HG02642 (cell line): ENCODE measurements at regions not wholly inside any gene's neighbourhood (a gene's known extent, or its start where the extent isn't known, plus 50 kb on each side); places are given as distances from the start of the nearest gene placed in this dataset.

ENCODE experiments used
- ATAC-seq: cut with Tn5 transposase; IDR thresholded peaks from one replicate; pipeline ENCODE4 v1.9.1; 2021; ENCODE audit warnings: mild to moderate bottlenecking; ENCODE audit not compliant: unreplicated experiment, poor library complexity

DNA sequence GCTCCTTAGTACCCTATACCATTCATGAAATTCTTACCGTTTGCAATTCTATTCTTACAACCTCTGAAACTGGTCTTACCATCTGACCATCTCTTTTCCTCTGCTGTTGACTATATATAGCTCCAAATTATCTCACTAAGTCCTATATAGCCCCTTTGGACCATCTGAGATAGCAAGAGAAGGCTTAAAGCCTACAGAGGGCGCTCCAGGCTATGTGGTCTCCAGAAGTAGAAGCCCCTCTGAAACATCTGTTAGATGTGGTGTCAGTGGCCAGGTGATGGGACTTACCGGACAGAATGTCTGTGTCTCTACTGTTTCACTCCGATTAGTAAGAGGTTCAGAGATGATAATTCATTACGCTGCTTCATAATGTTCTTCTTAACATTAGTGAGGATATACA is 140.7 kb upstream of the BMP2 start:
- ATAC-seq: no peak

DNA sequence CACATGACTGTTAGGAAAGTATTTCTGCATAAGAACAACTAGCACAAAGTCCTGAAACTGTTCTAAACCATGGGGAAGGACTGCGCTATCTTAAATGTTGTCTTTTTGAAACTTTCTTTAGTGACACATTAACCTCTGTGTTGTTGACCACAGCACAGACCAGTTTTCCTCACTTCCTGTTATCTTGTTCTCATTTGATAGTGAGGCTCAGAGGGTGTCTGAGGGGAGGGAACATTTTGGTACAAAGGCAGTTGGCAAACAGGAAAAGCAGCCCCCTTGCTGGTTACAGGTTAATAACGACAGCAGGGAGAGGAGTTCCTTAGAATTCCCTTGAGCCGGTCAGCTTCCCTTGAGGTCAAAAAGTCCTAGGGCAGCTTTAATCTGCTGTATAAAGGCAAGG is 143.5 kb upstream of the BMP2 start:
- peak; percentile 99 for ATAC-seq

DNA sequence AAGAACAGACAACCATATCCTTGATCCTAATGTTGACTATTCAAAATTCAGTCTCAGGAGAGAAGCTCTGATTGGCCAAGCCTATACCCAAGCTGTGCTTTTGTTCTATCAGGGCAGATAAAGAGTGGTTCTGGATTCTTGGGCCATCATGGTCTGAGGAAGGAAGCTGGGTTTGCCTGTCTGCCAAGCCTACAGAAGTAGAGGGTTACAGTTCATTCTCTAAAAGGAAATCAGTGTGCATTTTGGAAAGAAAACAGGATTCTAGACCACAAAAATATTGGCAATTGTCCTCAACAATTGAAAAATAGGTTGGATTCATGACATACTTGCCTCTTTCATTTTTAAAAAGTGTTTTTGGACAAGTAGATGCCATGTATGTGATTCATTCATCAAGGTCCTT is 145.4 kb upstream of the BMP2 start:
- ATAC-seq: no peak

DNA sequence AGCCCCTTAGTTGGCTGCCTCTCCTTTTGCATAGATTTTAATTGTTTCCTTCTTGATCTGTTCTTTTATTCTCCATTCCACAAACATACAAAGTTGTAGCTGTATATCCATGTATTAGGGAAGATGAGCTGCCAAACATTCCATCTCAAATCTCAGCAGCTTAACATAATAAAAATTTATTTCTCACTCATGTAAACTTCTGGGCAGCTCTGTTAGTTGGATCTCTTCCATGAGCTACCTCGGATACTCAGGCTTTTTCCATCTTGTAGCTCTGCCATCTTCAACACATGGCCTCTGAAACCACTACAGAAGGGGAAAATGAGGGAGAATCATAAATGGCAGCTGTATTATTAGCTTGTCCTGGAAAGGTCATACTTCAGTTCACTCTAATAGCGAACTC is 149.4 kb upstream of the BMP2 start:
- ATAC-seq: no peak

DNA sequence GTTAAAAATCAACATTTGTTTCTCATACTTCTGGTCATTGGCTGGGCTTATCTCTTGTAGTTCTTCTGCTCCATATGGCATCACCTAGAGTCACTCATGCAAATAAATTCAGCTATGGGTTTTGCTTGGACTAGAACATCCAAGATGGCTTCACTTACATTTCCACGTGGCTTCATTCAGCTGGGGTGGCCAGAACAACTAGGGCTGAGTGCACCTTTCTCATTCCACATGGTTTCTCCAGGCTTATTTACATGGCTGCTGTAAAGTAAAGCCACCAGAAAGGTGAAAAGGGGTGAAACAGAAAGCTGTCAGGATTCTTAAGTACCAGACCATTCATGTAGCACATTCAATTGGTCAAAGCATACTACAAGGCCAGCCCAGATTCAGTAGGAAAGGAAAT is 151.1 kb upstream of the BMP2 start:
- ATAC-seq: no peak

DNA sequence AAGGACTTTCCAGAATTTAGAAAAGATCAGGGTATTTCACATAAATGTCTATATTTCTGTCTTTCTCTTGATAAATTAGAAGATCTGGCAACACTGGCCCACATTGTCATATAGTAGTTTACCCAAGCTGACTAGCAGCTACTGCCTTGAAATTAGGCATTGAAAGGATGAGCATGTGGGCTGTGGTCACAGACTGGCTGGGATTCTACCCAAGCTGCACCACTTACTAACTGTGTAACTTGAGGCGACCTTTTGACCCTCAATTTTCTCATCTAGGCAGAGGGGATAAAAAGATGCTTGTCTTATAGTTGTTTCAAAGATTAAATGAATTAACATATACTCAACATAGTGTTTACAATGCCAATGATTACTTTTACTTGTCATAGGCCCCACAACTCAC is 152.7 kb upstream of the BMP2 start:
- no peak for ATAC-seq

DNA sequence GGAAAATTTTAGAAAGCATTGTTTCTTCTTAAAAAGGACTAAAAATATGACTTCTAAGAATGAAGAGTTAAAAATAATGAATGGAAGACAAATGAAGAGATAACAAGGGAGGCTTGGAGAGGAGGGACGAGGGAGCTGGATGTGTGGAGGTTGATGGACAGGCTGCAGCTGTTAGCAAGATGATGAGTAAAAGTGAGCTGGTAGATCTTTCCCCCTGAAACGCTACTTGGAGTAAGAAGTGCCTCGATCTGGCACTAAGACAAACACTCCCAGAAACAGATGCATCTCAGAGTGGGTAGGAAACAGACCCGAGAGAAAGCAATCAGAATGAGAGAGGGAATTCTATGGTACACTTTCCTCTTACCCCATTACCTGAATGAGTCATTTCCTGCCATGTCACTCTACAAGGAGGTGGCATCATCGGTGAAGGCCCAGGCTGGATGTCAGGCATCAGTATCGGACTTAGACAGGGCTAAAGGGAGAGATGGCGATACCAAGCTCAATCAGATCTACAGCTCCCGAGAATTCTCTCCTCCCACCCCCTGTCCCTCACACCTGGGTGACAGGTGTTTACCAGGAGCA is 154.1 kb upstream of the BMP2 start:
- ATAC-seq: peak; percentile 68

DNA sequence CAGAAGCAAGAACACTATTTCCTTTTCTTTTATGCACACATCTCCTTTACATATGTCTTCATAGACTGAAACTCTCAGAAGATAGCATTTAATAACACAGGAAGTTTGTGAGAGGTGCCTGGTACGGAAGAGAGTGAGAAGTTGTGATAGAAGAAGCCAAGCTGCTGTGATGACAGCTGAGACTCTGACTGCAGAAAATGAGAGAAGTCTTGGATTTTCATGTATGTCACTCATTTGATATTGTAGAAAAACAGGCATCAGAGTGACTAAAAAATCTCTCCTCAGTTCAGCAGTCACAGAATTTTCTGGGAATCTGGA is 154.9 kb upstream of the BMP2 start:
- ATAC-seq: no peak

DNA sequence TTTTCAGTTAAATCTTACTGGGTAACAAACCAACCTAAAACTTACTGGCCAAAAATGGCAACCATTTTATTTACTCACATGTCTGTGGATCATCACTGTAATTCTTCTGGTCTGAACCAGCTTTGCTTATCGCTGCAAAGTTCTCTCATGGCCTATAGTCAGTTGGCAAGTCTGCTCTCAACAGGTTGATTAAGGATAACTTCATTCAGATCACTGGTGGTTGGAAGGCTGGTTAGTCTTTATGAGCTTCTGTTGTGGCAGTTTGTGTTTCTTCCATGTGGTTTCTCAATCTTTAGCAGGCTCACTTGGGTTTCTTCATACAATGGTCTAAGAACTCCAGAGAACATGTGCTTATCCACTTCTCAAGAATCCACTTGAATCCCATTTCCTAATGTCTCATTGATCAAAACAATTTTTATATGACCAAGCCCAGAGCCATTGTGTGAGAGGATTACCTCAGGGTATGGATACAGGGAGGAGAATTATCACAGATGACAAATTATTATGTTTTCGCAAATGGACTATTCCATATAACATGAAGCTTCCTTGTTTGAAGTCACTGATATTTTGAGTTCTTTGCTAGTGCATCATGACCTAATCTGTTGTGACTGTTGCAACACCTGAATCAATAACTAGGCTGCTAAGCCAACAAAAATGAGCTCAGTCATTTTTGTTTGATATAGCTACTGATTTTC is 155.4 kb upstream of the BMP2 start:
- no peak for ATAC-seq

DNA sequence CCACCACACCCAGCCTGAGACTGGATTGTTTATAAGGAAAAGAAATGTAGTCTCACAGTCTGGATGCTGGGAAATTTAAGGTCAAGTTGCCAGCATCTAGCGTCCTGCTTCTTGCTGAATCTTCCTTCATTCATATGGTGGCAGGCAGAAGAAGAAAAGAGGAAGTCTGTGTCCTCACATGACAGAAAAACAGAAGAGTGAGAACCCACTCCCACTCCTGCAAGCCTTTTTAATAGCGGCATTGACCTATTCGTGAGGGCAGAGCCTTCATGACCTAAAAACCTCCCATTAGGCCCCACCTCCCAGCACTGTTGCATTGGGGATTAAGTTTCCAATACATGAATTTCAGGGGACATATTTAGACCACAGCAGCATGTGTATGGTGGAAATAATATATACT is 160.8 kb upstream of the BMP2 start:
- no peak for ATAC-seq

DNA sequence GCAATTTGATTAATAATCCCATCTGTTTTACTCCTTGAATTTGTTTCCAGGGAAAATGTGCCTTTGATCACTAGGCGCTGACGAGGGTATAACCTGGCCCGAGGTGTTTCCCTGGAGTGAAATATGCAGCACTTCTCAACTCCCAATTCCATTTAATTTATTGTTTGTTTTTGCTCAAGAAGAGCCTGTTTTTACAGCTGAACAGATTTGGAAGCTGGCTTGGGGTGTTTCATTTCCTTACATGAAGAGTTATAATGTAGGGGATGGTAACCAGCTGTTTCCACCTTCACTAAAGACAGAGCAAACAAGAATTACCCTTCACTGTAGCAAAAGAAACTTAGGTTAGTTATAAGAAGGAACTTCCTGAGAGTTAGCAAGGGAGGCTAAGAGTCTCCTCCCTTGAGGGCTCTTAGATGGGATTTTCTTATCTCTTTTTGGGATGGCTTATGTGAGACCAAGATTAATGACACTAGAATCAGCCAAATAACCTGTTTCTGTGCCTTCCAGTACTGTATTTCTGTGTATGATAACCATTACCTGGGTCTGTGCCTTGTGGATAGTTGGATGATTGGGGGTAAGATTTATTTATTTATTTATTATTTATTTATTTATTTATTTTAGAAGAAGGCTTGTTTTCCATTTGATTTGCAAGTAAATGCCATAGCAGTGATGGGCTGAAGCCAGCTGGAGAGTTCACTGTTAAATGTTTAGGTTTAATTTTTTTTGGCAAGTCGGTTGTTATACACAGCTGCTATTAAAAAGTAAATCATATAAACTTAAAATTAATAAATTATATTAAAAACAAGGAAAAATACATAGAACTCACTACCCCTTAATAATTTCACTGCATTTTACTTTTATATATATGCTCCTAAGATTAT is 162.2 kb upstream of the BMP2 start:
- ATAC-seq: no peak

DNA sequence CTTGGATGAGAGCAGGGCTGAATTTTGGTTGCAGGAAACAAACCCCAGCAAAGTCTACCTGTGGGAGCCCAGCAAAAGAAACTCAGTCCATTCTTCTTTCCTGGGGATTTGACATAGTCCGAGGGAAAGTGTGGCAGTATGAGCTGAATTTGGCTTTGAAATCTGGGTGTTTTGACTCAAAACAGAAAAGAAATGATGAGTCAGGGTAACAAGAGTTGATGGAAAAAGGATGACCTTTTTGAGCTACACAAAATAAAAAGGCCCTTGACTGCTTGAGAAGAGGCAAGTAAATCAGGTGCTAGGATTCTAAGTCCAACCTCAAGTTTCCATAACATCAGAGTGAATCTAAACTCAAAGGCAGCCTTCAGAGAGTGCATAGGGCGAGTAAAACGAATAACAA is 163.3 kb upstream of the BMP2 start:
- no peak for ATAC-seq

DNA sequence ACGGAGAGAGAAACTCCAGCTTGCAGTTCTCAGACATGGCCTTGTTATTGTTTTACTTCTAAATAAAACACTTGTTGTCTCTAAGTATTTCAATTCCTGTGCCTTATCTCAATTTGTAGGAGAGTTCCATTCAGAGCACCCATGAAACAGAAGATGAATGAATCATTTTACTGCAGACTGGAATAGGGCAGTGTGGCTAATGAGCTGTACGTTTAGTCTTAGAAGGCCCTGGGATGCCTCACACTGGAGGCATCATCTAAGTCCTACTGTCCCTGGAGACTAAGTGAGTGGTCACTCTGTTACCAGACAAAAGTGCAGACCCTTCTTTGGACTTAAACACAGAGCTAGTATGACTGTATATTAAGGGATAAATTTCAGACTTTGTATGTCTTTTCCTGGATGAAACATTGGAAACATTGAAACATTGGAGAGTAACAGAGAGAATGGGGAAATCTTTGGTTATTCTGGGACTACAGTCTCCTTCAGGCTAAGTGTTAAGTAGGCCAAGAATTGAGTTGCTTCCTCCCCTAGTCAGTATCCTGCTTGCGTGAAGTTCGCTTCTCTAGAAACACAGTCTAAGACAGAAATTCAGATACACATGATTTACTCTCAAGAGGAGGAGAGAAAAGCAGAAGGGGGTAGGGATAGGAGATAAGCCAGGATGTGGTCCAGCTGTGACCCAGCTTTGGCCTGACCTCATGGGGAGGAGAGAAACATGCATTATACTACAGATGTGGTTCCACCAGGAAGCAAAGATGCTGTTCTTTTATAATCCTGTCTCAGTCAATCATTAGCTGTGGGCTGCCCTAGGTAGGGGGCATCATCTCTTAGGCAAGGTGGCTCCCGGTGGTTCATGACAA is 167.4 kb upstream of the BMP2 start:
- ATAC-seq: no peak

DNA sequence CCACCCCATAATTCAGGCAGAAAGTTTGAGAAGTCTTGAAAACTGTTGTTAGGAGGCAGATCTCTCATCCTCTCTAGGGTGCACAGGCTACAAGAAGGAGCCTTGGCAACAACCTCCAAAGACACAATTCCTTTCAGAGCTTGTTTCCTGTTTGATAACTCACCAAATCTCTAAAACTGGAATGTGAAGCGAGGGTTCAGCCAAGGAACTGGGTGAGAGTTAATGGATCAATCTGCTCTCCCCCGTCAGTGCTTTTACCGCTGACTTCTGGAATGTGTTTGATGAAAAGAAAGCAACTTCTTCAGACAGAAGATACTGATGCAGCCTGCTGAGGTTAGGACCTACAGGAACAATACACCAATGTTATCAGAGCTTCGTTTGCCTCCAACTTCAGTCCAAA is 171.8 kb upstream of the BMP2 start:
- no peak for ATAC-seq

DNA sequence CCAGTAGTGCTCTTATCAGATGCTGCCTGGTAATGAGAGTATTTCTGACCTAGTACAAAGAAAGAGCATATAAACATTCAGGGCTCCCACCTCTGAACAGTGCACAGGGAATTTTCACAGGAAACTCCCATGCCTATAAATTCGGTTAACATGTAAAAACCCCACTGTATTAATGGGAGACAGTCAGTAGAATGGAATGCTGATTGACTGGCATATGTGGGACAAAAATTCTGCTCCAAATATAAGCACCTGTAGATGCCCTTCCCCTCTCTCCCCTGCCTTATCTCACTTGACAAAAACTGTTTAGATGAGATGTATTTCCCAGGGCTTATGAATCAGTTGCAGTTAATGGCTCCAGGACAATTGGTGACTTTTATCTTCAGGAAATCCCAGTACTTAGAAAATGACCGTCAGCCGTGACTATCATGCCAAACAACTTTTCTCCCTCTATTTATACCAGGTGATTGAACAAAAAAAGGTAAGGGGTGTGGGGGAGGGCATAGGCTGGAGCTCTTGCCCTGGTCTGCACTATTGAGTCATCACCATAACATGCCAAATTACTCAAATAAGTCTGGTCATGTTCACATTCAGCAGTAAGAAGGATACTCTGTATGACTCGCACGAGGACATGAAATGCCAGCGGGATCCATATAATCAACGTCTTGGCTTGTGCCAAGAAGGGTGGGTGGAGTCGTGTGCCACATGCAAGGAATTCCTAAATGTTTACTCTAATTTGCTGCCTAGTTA is 176.4 kb upstream of the BMP2 start:
- no peak for ATAC-seq

DNA sequence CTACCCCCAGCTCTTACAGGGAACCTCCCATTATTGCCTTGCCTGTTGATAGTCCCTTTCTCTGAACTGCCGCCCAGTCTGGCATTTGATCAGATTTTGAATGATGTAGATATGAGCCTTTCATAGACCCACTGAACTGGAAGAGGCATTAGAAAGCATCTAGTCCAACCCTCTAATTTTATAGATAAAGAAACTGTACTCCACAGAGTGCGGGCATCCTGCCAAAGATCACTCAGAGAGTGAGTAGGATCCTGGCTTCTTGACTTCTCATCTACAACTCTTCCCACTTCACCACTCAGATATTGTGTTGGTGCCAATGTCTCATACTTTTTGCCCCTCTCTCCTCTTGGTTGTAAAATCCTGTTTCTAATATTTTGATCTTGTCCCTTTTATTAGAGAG is 179.2 kb upstream of the BMP2 start:
- ATAC-seq: no peak

DNA sequence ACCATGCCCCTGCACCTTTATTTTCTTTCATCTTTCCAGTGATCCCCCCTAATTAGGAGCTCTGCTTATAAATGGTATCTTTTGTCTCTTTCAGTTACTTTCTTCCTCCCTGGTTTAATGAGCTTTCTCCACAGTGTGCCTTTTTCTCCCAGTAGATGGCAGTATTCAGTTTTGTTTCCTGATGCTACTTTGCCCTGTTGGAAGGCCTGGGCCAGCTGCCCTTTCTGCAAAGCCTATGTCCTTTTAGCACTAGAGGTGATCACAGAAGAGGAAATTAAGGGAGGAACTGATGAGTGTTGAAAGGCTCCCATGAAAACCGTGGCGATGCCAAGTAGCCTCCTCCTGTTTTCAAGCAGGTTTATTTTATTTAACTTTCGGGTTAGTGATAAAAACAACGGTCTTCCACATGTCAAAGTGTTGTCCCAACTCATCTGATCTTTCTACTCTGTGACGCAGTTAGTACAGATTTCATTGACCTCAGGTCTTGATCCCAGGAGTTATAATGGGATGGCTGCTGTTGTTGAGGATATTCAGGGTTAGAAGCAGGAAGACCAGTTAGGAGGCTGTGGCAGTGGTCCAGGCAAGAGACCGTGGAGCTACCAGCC is 184.2 kb upstream of the BMP2 start:
- ATAC-seq: peak; percentile 93

DNA sequence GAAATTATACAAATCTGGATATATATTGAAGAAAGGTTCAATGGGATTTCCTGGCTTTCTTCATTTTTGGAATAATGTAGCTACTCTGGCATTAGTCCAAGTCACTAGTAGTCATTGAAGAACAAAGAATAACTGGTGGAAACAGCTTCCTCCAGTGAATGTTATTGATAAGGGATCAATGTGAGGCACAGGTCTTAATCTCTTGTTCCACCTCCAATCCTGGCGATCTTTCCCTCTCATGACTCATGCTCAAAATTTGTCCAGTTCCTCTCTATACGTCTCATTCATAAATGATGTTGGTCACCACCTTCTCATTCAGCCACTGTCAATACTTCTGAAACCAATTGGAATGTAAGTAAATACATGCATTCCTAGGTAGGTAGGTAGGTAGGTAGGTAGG is 185.0 kb upstream of the BMP2 start:
- no peak for ATAC-seq

DNA sequence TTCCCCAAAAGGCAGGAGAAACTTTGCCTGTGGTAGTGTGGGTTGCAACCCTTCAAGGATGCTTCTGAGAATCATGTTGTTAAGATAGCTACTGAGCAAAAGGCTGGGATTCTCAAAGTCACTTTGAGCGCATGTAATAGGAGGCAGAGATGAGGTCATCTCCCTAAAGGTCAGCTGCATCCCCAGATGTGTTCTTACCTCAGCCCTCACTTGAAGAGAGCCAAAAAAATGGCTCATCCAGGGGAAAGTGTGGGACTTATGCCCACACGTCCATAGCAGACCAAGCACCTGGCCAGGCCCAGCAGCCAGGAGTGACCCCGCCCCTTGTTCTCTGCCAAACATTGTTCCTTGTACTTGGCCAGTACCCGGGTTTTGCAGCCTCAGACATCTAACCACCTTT is 187.0 kb upstream of the BMP2 start:
- no peak for ATAC-seq

DNA sequence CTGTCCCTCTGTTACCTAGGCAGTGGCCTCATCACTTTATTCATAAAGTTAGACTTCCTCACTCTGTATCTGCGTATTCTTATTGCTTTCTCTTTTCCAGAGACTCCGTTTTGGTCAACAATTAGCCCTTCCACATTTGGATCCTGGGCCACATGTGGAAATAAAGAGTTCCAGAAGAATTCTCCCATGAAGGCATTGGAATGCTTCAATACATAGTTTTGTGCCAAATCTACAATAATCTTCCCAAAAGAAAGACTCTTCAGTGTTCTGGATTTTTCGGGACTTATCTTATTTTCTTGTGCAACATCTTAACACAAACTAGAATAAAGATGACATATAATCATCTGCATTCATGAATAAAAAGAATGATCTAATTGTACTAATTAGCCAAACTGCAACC is 187.7 kb upstream of the BMP2 start:
- no peak for ATAC-seq
